LoVo (cell line): ENCODE measurements at regions not wholly inside any gene's neighbourhood (a gene's known extent, or its start where the extent isn't known, plus 50 kb on each side); places are given as distances from the start of the nearest gene placed in this dataset.
"Not testable (repeated sequence)": the region's sequence is repeated elsewhere in the genome, so short reads cannot be mapped to it uniquely, and the experiment has no call there.

ENCODE experiments used
- DNase-seq: peaks from one replicate; pipeline ENCODE4 v3.0.0-alpha.2; 2016; ENCODE audit warnings: low spot score

DNA sequence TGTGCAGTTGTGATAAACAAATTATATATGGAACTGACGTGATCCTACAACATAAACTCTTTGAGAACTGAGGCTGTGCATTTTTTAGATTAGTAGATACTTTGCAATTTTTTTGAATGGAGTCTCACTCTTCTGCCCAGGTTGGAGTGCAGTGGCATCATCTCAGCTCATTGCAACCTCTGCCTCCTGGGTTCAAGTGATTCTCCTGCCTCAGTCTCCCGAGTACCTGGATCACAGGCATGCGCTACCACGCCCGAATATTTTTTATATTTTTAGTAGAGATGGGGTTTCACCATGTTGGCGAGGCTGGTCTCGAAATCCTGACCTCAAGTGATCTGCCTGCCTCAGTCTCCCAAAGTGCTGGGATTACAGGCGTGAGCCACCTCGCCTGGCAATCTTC is 145.9 kb downstream of the POTEH start:
- DNase-seq, result not testable (repeated sequence)

DNA sequence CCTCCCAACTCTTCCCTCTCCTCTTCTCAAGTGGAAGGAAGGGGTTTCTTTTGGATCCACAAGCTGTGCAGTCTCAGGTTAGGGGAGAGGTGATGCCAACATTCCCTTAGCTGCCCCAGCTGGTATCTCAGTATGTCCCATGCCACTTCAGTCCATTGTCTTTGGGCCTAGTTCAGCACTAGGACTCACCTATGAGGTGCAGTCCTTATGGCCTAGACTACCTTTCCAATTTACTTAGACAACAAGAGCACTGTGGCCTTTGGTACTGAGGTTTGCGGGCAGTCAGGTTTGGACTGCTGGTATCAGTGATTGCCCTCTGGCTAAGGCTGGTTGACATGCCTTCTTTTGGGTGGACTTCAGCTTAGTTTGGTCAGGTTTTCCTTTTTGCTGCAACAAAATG is 159.9 kb downstream of the POTEH start:
- DNase-seq, result not testable (repeated sequence)

GRCh38 chr22:15853716-15854373 is 164.0 kb downstream of the POTEH start:
- not testable (repeated sequence) for DNase-seq

DNA sequence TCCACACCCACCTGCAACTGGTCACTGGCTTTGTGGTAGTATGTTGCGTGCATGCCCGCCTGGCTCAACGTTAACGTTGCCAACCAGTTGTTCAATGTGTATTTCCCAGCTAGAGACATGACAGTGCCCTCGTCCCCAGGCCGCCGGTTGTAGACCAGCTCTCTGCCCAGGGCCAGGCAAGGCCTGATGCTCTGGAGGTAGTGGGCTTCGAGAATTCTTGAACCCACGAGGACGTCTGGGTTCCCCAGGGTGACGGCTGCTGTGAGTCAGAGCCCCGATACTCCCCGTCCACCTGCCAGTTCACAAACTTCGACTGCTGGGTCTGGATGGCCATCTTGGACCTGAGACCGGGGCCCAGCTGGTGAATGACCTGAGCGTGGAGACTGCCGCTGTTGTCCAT is 164.6 kb downstream of the POTEH start:
- not testable (repeated sequence) for DNase-seq

DNA sequence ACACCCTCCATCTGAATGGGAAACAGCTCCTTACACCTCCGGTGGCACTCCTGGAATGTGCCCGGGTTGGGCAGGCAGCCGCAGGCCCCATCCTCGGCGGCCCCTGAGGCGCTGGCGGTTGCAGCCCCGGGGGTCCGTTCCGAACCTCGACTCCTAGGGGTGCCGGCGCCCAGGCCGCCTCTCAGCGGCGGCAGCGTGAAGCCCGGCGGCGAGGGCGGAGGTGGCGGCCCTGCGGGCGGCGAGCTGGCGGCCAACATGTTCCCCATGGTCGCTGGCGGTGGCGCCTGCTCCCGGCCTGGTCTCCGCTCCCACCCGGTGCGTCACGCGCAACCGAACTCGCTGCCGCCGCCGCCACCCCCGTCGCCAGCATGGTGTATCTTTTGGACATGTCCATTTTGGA is 165.2 kb downstream of the POTEH start:
- not testable (repeated sequence) for DNase-seq

- not testable (repeated sequence) for DNase-seq
These were observed 191.1 kb downstream of the POTEH start for GRCh38 chr22:15880926-15881325.

DNA sequence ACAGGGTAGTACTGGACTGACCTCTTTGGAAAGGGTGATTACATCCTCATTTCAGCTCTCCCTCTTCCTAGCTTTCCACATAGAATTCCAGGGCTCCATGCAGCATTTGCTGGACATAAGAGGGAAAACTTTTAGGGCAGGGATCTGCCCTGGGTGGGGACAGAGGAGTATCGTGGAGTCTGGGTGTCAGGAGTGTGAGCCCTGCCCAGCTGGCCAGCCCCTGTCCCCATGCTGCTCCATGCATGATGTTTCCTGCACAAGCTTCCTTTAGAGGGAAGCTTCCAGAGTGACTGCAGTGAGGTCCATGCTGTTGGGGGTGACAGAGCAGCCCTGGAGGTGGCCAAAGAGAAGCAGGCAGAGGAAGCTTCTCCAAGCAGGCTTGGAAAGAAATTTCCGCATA is 214.5 kb downstream of the POTEH start:
- DNase-seq, result not testable (repeated sequence)

- DNase-seq, result not testable (repeated sequence)
These were observed 221.9 kb downstream of the POTEH start for GRCh38 chr22:15911704-15912103.

GRCh38 chr22:15919120-15919519 is 229.3 kb downstream of the POTEH start:
- not testable (repeated sequence) for DNase-seq

DNA sequence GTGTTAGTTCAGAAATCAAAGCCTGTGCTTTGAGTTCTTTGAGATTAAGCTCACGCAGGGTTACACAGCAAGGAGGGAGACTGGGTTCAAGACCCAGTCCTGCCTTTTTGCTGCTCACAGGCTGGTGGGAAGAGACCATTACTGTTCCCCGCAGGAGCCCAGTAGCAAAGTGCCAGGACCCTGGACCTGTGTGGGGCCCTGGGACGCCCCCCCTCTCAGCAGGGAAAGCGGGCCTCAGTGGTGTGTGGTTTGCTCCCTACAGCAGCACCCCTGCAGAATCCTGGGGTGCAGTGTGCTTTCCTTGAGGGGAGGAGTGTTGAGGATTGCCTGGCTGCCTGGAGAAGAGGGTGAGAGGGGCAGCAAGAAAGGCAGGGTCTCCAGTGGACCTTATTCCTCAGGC is 231.1 kb downstream of the POTEH start:
- not testable (repeated sequence) for DNase-seq

DNA sequence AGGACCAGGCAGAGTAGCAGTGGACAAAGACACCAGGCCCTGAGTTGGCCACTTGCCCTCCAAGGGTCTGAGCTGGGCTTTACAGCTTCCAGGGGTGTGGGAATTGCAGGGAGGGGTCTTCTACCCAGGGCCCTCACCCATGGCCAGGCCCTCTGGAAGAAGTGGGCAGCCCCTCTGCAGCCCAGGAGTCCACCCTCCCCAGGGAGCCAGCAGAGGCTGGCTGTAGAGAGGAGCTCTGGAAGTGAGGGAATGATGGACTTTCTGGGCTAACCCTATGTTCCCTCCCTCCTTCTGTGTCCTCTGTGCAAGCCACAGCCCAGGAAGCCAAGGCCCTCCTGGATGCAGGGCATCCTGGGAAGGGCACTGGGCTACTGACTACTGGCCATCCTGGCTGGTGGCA is 232.3 kb downstream of the POTEH start:
- not testable (repeated sequence) for DNase-seq

GRCh38 chr22:15922666-15923065 is 232.8 kb downstream of the POTEH start:
- not testable (repeated sequence) for DNase-seq

DNA sequence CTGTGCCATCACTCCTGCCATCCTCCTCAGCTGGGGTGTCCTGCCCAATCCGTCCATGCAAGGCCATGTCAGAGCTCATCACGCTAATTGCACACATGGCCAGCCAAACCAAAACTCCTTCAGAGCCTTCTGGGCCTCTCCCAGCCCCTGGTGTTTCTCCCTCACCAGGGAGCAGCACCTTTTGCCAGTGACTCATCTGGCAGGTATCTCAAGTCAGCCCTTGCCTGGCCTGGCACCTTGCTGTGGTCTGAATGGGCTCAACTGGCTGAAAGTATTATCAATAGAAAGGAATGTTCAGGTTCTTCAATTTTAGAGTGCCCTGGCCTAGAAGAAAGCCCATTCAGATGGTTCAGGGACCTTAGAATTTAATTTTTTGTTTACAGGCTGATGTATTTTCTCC is 235.0 kb downstream of the POTEH start:
- DNase-seq, result not testable (repeated sequence)

DNA sequence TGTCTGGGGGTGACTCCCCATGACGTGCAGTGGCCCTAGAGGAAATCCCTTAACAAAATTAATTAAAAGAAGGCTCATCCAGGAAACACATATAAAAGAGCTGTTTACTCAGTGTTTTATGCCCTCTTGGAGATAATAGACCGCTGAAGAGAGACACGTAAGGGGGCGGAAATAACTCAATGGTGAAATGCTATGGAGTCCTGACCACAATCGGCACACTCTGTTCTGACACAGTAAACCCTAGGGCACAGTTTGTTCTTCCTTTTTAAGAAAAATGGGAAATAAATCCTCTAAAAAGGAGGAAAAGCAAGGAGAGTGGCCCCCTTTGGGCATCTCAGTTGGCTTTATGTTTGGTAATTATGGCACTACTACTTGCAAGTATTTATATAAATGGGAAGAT is 237.3 kb downstream of the POTEH start:
- DNase-seq, result not testable (repeated sequence)
